Activated CD4-positive, alpha-beta memory T cell treated with anti-CD3 and anti-CD28 coated beads for 36 hours (primary cell): ENCODE measurements at regions not wholly inside any gene's neighbourhood (a gene's known extent, or its start where the extent isn't known, plus 50 kb on each side); places are given as distances from the start of the nearest gene placed in this dataset.
A peak's percentile ranks its signal among the peaks of the same experiment; 100 is the strongest.
"Not testable (repeated sequence)": the region's sequence is repeated elsewhere in the genome, so short reads cannot be mapped to it uniquely, and the experiment has no call there.

Experiments
- CTCF ChIA-PET: fragments of 350-600 bp; sonication (Branson Sonifier 250); formaldehyde crosslinking; loops from one replicate; lab custom pipeline; 2021; ENCODE audit warnings: antibody characterized with exemption, inconsistent platforms; lab: Charles Lee
- POLR2A ChIA-PET: fragments of 350-600 bp; sonication (Branson Sonifier 250); formaldehyde crosslinking; loops from one replicate; lab custom pipeline; 2021; ENCODE audit warnings: antibody characterized with exemption; lab: Charles Lee
- DNase-seq: peaks from one replicate; pipeline ENCODE4 v3.0.0-alpha.2; 2020
- H3K27ac Mint-ChIP-seq: one replicate; pipeline ENCODE4 v1.8.0; 2021; ENCODE audit warnings: mixed read lengths
- H3K27me3 Mint-ChIP-seq: one replicate; pipeline ENCODE4 v1.8.0; 2021; ENCODE audit warnings: mixed read lengths
- H3K36me3 Mint-ChIP-seq: one replicate; pipeline ENCODE4 v1.8.0; 2021; ENCODE audit warnings: mixed read lengths
- H3K4me1 Mint-ChIP-seq: one replicate; pipeline ENCODE4 v1.8.0; 2021; ENCODE audit warnings: low read depth, mixed read lengths
- H3K4me3 Mint-ChIP-seq: one replicate; pipeline ENCODE4 v1.8.0; 2021; ENCODE audit warnings: mild to moderate bottlenecking, mixed read lengths
- H3K9me3 Mint-ChIP-seq: one replicate; pipeline ENCODE4 v1.8.0; 2021; ENCODE audit warnings: mixed read lengths
- intact Hi-C: fragments of 100-400 bp; cut with micrococcal nuclease; formaldehyde crosslinking; loops from one replicate; pipeline ENCODE4 v1.15.1; 2023

DNA sequence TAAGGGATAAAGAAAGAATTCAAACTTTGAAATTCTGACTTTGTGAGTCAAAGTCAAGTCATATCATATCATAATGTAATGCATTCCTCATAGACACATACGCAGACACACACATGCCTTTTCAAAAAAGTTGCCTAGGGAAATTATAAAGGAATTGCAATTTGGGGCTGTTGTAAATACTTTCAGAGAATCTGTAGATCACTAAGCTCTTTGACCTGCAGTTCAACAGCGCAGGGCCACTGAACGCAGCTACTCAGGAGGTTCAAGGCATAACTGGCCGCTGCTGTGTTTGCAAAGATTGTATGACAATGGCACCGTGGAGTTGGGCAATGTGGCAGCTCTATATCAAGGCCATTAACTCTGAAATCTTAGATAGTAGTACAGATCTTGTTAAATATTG lies 188.4 kb upstream of the THRB start:
- Mint-ChIP-seq H3K27me3 (peaks cover 17% of the 10 kb centered on the region), H3K27ac (no peak overlapping the region)
- CTCF ChIA-PET, result interaction anchor here (1.2 kb wide), 1 partner anchor 685 kb away, joined by 4 read pairs; no protein-coding TSS in a partner anchor

DNA sequence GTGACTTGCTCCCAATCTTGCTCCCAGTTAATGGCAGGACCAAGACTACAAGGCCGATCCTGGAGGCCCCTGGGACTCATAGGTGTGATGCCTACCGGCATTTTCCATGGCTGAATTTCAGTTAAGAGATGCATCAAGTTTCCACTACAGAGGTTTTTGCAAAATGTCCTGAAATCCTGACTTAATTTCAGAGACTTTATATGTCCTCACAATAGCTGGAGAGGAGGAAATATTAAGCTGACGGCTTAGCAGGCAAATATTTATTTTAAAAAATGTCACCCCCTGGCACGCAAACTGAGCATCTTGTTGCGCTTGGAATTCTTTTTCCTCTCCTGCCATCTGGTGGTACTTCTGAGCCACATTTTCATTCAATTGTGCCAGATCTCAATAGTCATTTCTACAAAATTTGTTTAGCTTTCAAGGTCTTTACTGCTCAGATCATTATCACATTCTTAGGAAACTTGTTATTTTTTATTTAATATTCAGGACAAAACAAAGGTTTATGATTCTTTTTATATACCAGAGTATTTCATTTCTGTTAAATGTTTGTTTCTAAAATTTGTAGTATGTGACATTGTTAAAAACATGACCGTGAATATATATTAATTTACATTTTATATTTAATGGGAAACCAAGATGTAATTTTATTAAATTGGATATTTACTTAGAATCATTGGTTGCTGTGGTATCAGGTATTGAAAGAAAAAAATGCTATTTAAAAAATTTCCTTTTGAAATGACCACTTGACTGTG lies 189.2 kb upstream of the THRB start:
- ChIA-PET POLR2A (no interaction called here), CTCF (interaction anchor here (1.2 kb wide), 1 partner anchor 686 kb away, joined by 4 read pairs; no protein-coding TSS in a partner anchor)
- Mint-ChIP-seq H3K27me3 (peaks cover 11% of the 10 kb centered on the region), H3K27ac (no peak overlapping the region), H3K4me1 (peaks cover under 1% of the 10 kb centered on the region), H3K4me3 (no peak overlapping the region), H3K9me3 (no peaks in the 10 kb centered on the region), H3K36me3 (no peaks in the 10 kb centered on the region)
- intact Hi-C loops, result loop anchor here (1.0 to 5.0 kb wide), 4 partner anchors 419 to 908 kb away; no protein-coding TSS in a partner anchor
- no peak for DNase-seq

More for the DNA sequence above, 188.4 kb upstream of the THRB start:
- intact Hi-C loops, result loop anchor here (1.0 to 5.0 kb wide), 3 partner anchors 496 to 909 kb away; no protein-coding TSS in a partner anchor
- Mint-ChIP-seq H3K4me3 (no peak overlapping the region), H3K4me1 (peaks cover 4% of the 10 kb centered on the region), H3K36me3 (no peaks in the 10 kb centered on the region), H3K9me3 (no peaks in the 10 kb centered on the region)
- DNase-seq, result no peak
- POLR2A ChIA-PET, result no interaction called here

- no peak overlapping the region for H3K4me3 Mint-ChIP-seq
- H3K27ac Mint-ChIP-seq, result no peak overlapping the region
- H3K4me1 Mint-ChIP-seq, result no peaks in the 10 kb centered on the region
- DNase-seq, result no peak
- no peaks in the 10 kb centered on the region for H3K9me3 Mint-ChIP-seq
- intact Hi-C loops, result loop anchor here (2.0 to 5.0 kb wide), 3 partner anchors 420 to 908 kb away; no protein-coding TSS in a partner anchor
- H3K27me3 Mint-ChIP-seq, result peaks cover 9% of the 10 kb centered on the region
- ChIA-PET CTCF (interaction anchor here (1.2 kb wide), 1 partner anchor 687 kb away, joined by 4 read pairs; no protein-coding TSS in a partner anchor), POLR2A (no interaction called here)
- H3K36me3 Mint-ChIP-seq, result no peaks in the 10 kb centered on the region
Measured at GRCh38 chr3:24684506-24685023, 189.9 kb upstream of the THRB start.

GRCh38 chr3:24686808-24687207 lies 192.2 kb upstream of the THRB start:
- intact Hi-C loops, result loop anchor here (1.0 kb wide), 1 partner anchor 9 kb away; no protein-coding TSS in a partner anchor
- Mint-ChIP-seq H3K4me3 (no peak overlapping the region), H3K27me3 (peaks cover 3% of the 10 kb centered on the region), H3K27ac (no peak overlapping the region), H3K9me3 (no peaks in the 10 kb centered on the region), H3K36me3 (no peaks in the 10 kb centered on the region), H3K4me1 (no peaks in the 10 kb centered on the region)
- CTCF ChIA-PET, result no interaction called here
- DNase-seq, result peak; percentile 16
- POLR2A ChIA-PET, result no interaction called here

- ChIA-PET CTCF (no interaction called here), POLR2A (no interaction called here)
- Mint-ChIP-seq H3K36me3 (no peaks in the 10 kb centered on the region), H3K27ac (no peak overlapping the region), H3K4me1 (no peaks in the 10 kb centered on the region), H3K4me3 (no peak overlapping the region), H3K9me3 (no peaks in the 10 kb centered on the region), H3K27me3 (peaks cover 3% of the 10 kb centered on the region)
- DNase-seq, result no peak
- intact Hi-C loops, result loop anchor here (1.0 kb wide), 1 partner anchor 9 kb away; no protein-coding TSS in a partner anchor
Measured at GRCh38 chr3:24687671-24688070, 193.0 kb upstream of the THRB start.

DNA sequence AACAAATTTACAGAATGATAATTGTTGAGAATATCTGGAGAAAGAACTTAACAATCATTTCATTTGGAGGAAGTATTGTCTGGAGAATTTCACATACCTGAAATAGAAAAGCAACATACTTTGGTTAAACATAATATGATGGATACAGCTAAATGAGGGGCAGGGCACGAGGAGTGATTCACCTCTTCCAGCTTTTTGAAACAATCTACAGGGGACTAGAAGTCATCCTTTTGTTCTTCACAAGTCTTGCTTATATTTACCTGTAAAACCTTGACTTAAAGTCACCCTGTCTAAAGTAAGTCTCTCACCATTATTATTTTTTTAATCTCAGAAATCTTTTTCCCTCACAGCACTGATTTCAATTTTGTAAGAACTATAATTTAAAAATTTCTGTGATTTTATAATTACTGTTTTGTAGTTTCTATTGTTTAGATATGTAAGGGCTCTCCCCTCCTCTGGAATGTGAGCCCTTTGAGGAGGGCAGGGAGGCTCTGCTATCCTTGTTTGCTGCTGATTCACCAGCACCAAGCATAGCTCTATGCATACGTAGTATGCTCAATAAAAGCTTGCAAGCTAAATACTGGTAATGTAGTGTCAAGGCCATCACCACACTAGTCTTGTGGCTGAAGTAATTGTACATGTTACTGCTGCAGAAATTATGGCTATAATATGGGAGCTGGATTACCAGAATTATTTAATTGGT lies 193.9 kb upstream of the THRB start:
- DNase-seq, result no peak
- H3K4me1 Mint-ChIP-seq, result no peaks in the 10 kb centered on the region
- H3K27ac Mint-ChIP-seq, result no peak overlapping the region
- no peak overlapping the region for H3K4me3 Mint-ChIP-seq
- H3K27me3 Mint-ChIP-seq, result no peaks in the 10 kb centered on the region
- ChIA-PET POLR2A (no interaction called here), CTCF (interaction anchor here (1.8 kb wide), 1 partner anchor 8 kb away, joined by 4 read pairs; no protein-coding TSS in a partner anchor)
- H3K36me3 Mint-ChIP-seq, result no peaks in the 10 kb centered on the region
- intact Hi-C loops, result no loop called here
- no peaks in the 10 kb centered on the region for H3K9me3 Mint-ChIP-seq

GRCh38 chr3:24689353-24689752 lies 194.7 kb upstream of the THRB start:
- Mint-ChIP-seq H3K36me3 (no peaks in the 10 kb centered on the region), H3K4me1 (no peaks in the 10 kb centered on the region), H3K27ac (no peak overlapping the region), H3K9me3 (no peaks in the 10 kb centered on the region), H3K4me3 (no peak overlapping the region), H3K27me3 (no peaks in the 10 kb centered on the region)
- ChIA-PET POLR2A (no interaction called here), CTCF (interaction anchor here (1.8 kb wide), 1 partner anchor 9 kb away, joined by 4 read pairs; no protein-coding TSS in a partner anchor)
- intact Hi-C loops, result no loop called here
- no peak for DNase-seq

- Mint-ChIP-seq H3K36me3 (no peaks in the 10 kb centered on the region), H3K9me3 (no peaks in the 10 kb centered on the region), H3K4me1 (no peaks in the 10 kb centered on the region), H3K27ac (no peak overlapping the region), H3K4me3 (no peak overlapping the region), H3K27me3 (no peaks in the 10 kb centered on the region)
- POLR2A ChIA-PET, result no interaction called here
- no peak for DNase-seq
- CTCF ChIA-PET, result no interaction called here
- intact Hi-C loops, result no loop called here
Measured at GRCh38 chr3:24690777-24691176, 196.1 kb upstream of the THRB start.

GRCh38 chr3:24699078-24699477 lies 204.4 kb upstream of the THRB start:
- POLR2A ChIA-PET, H3K4me1 Mint-ChIP-seq, H3K36me3 Mint-ChIP-seq, intact Hi-C loops, CTCF ChIA-PET, H3K27me3 Mint-ChIP-seq, H3K27ac Mint-ChIP-seq, H3K9me3 Mint-ChIP-seq, H3K4me3 Mint-ChIP-seq, DNase-seq: not testable (repeated sequence)

GRCh38 chr3:24704496-24704895 lies 209.8 kb upstream of the THRB start:
- no peak for DNase-seq
- H3K9me3 Mint-ChIP-seq, result no peaks in the 10 kb centered on the region
- CTCF ChIA-PET, result no interaction called here
- POLR2A ChIA-PET, result no interaction called here
- intact Hi-C loops, result no loop called here
- no peak overlapping the region for H3K4me3 Mint-ChIP-seq
- H3K27ac Mint-ChIP-seq, result no peak overlapping the region
- no peaks in the 10 kb centered on the region for H3K4me1 Mint-ChIP-seq
- H3K36me3 Mint-ChIP-seq, result no peaks in the 10 kb centered on the region
- H3K27me3 Mint-ChIP-seq, result no peaks in the 10 kb centered on the region

- Mint-ChIP-seq H3K4me1 (no peaks in the 10 kb centered on the region), H3K4me3 (no peak overlapping the region), H3K27ac (no peak overlapping the region), H3K9me3 (no peaks in the 10 kb centered on the region), H3K36me3 (no peaks in the 10 kb centered on the region), H3K27me3 (no peaks in the 10 kb centered on the region)
- intact Hi-C loops, result no loop called here
- POLR2A ChIA-PET, result no interaction called here
- CTCF ChIA-PET, result no interaction called here
- no peak for DNase-seq
Measured at GRCh38 chr3:24707936-24708335, 213.3 kb upstream of the THRB start.

GRCh38 chr3:24709956-24710355 lies 215.3 kb upstream of the THRB start:
- POLR2A ChIA-PET, result no interaction called here
- Mint-ChIP-seq H3K4me3 (no peak overlapping the region), H3K36me3 (no peaks in the 10 kb centered on the region), H3K4me1 (no peaks in the 10 kb centered on the region), H3K27ac (no peak overlapping the region), H3K9me3 (no peaks in the 10 kb centered on the region), H3K27me3 (no peaks in the 10 kb centered on the region)
- intact Hi-C loops, result no loop called here
- CTCF ChIA-PET, result no interaction called here
- DNase-seq, result no peak
